OCI-LY7 (cell line): ENCODE measurements at regions not wholly inside any gene's neighbourhood (a gene's known extent, or its start where the extent isn't known, plus 50 kb on each side); places are given as distances from the start of the nearest gene placed in this dataset.

ENCODE experiments used
- BruUV-seq: library from RNA; stranded (reverse); fragments of 400-500 nt; replicated peaks from 2 replicates; lab custom pipeline; 2021; lab: Mats Ljungman, UMichigan
- CTCF ChIA-PET: fragments of 300-600 bp; sonication (Branson Sonifier 250); formaldehyde crosslinking; loops from one replicate; lab custom pipeline; 2022; ENCODE audit warnings: antibody characterized with exemption; ENCODE audit not compliant: unreplicated experiment; lab: Charles Lee
- POLR2A ChIA-PET: fragments of 300-600 bp; sonication (Branson Sonifier 250); formaldehyde crosslinking; loops from one replicate; lab custom pipeline; 2022; ENCODE audit warnings: antibody characterized with exemption; lab: Charles Lee
- DNase-seq: peaks from one replicate; pipeline ENCODE4 v3.0.0-alpha.2; 2015; ENCODE audit warnings: low spot score
- H2AFZ ChIP-seq: fragments of 200-600 bp; sonication (generic), shearing (Covaris generic); 2 replicates; pipeline ENCODE4 v1.6.1; 2014; ENCODE audit warnings: mild to moderate bottlenecking, antibody characterized with exemption, low read length, moderate library complexity
- H3K27ac ChIP-seq: fragments of 200-600 bp; sonication (generic); 2 replicates; pipeline ENCODE4 v1.5.1; 2014; ENCODE audit warnings: mixed run types, low read depth, mild to moderate bottlenecking, moderate library complexity, low read length, inconsistent platforms; ENCODE audit not compliant: poor library complexity, severe bottlenecking
- H3K36me3 ChIP-seq: fragments of 200-600 bp; sonication (generic); 2 replicates; pipeline ENCODE4 v1.6.1; 2014; ENCODE audit warnings: mild to moderate bottlenecking, antibody characterized with exemption, low read length, moderate library complexity, mixed read lengths; ENCODE audit not compliant: insufficient read depth
- H3K4me1 ChIP-seq: fragments of 200-600 bp; sonication (generic); 2 replicates; pipeline ENCODE4 v1.5.1; 2014; ENCODE audit warnings: mild to moderate bottlenecking, low read length; ENCODE audit not compliant: insufficient read depth, poor library complexity, severe bottlenecking
- H3K4me2 ChIP-seq: fragments of 200-600 bp; sonication (generic); 2 replicates; pipeline ENCODE4 v1.6.1; 2014; ENCODE audit warnings: mild to moderate bottlenecking, low read length
- H3K4me3 ChIP-seq: fragments of 200-600 bp; sonication (generic); 2 replicates; pipeline ENCODE4 v1.5.1; 2014; ENCODE audit warnings: mild to moderate bottlenecking, low read depth, low read length; ENCODE audit not compliant: poor library complexity, severe bottlenecking
- H3K79me2 ChIP-seq: fragments of 200-600 bp; sonication (generic); 2 replicates; pipeline ENCODE4 v1.6.1; 2016; ENCODE audit warnings: low read depth, mild to moderate bottlenecking, low read length, moderate library complexity, mixed read lengths; ENCODE audit not compliant: insufficient read depth
- H3K9me2 ChIP-seq: fragments of 200-600 bp; sonication (generic); 2 replicates; pipeline ENCODE4 v1.6.1; 2016; ENCODE audit warnings: mild to moderate bottlenecking, low read length, mixed read lengths; ENCODE audit not compliant: insufficient read depth
- H3K9me3 ChIP-seq: fragments of 200-600 bp; sonication (generic); 2 replicates; pipeline ENCODE4 v1.6.1; 2014; ENCODE audit warnings: mild to moderate bottlenecking, mixed run types, low read length, mixed read lengths
- H4K20me1 ChIP-seq: fragments of 200-600 bp; sonication (generic); 2 replicates; pipeline ENCODE4 v1.6.1; 2014; ENCODE audit warnings: mild to moderate bottlenecking, antibody characterized with exemption, low read length, moderate library complexity, mixed read lengths; ENCODE audit not compliant: insufficient read depth
- CTCF ChIP-seq: fragments of 200-600 bp; sonication (generic); conservative IDR thresholded peaks from 2 replicates; pipeline ENCODE4 v1.5.1; 2014; ENCODE audit warnings: mild to moderate bottlenecking, antibody characterized with exemption, low read length, moderate library complexity, mixed read lengths
- EZH2phosphoT487 ChIP-seq: fragments of 200-600 bp; sonication (generic); IDR thresholded peaks from 2 replicates; pipeline ENCODE4 v1.6.1; 2018; ENCODE audit warnings: low read depth, borderline replicate concordance, mild to moderate bottlenecking, mixed run types, antibody characterized with exemption, low read length, moderate library complexity, mixed read lengths
- intact Hi-C: fragments of 100-400 bp; cut with micrococcal nuclease; formaldehyde crosslinking; loops from one replicate; pipeline ENCODE4 v1.10.0; 2022; ENCODE audit not compliant: unreplicated experiment

GRCh38 chr1:198861636-198862035 lies 222.8 kb downstream of the PTPRC start:
- Histone ChIP-seq H2AFZ (no peak overlapping the region), H3K9me3 (no peaks in the 10 kb centered on the region), H3K4me2 (no peak overlapping the region), H3K9me2 (no peaks in the 10 kb centered on the region), H3K27ac (no peak overlapping the region), H3K36me3 (peaks cover 11% of the 10 kb centered on the region; the same call in 1 of the 2 replicates), H3K79me2 (no peaks in the 10 kb centered on the region), H3K4me1 (no peaks in the 10 kb centered on the region), H3K4me3 (no peak overlapping the region), H4K20me1 (no peaks in the 10 kb centered on the region)
- intact Hi-C loops: no loop called here
- CTCF ChIA-PET: no interaction called here
- no peak for TF ChIP-seq EZH2phosphoT487
- no peak for TF ChIP-seq CTCF
- DNase-seq: no peak
- BruUV-seq: no TSS peak
- POLR2A ChIA-PET: interaction anchor here (0.7 kb wide), 1 partner anchor 12 kb away, joined by 3 read pairs; no protein-coding TSS in a partner anchor

- no peak overlapping the region for H3K4me3 ChIP-seq
- CTCF ChIA-PET: no interaction called here
- no peaks in the 10 kb centered on the region for H3K36me3 ChIP-seq
- H4K20me1 ChIP-seq: no peaks in the 10 kb centered on the region
- no peaks in the 10 kb centered on the region for H3K9me3 ChIP-seq
- no TSS peak for BruUV-seq
- no peaks in the 10 kb centered on the region for H3K79me2 ChIP-seq
- no peak overlapping the region for H3K27ac ChIP-seq
- intact Hi-C loops: no loop called here
- POLR2A ChIA-PET: interaction anchor here (0.6 to 1.9 kb wide), 7 partner anchors 8 to 1645 kb away, joined by 3 to 7 read pairs (median 3); no protein-coding TSS in a partner anchor
- TF ChIP-seq CTCF (no peak), EZH2phosphoT487 (no peak)
- no peaks in the 10 kb centered on the region for H3K9me2 ChIP-seq
- no peak overlapping the region for H3K4me2 ChIP-seq
- DNase-seq: no peak
- H3K4me1 ChIP-seq: no peaks in the 10 kb centered on the region
- no peak overlapping the region for H2AFZ ChIP-seq
Measured at GRCh38 chr1:198864695-198865094, 225.9 kb downstream of the PTPRC start.

- no peaks in the 10 kb centered on the region for H3K36me3 ChIP-seq
- no peaks in the 10 kb centered on the region for H3K4me1 ChIP-seq
- H3K79me2 ChIP-seq: no peaks in the 10 kb centered on the region
- intact Hi-C loops: no loop called here
- ChIA-PET POLR2A (interaction anchor here (0.5 to 1.9 kb wide), 5 partner anchors 8 to 1511 kb away, joined by 3 to 7 read pairs (median 3); no protein-coding TSS in a partner anchor), CTCF (no interaction called here)
- H3K4me2 ChIP-seq: no peak overlapping the region
- no peak overlapping the region for H3K27ac ChIP-seq
- no peaks in the 10 kb centered on the region for H3K9me3 ChIP-seq
- no peak overlapping the region for H3K4me3 ChIP-seq
- DNase-seq: no peak
- H3K9me2 ChIP-seq: no peaks in the 10 kb centered on the region
- no peak for TF ChIP-seq EZH2phosphoT487
- no peak for TF ChIP-seq CTCF
- H2AFZ ChIP-seq: no peak overlapping the region
- no TSS peak for BruUV-seq
- H4K20me1 ChIP-seq: no peaks in the 10 kb centered on the region
Measured at GRCh38 chr1:198865319-198865718, 226.5 kb downstream of the PTPRC start.
